HG03342 (cell line): ENCODE measurements at regions not wholly inside any gene's neighbourhood (a gene's known extent, or its start where the extent isn't known, plus 50 kb on each side); places are given as distances from the start of the nearest gene placed in this dataset.
"Not testable (repeated sequence)": the region's sequence is repeated elsewhere in the genome, so short reads cannot be mapped to it uniquely, and the experiment has no call there.

Experiments
- ATAC-seq: cut with Tn5 transposase; IDR thresholded peaks from one replicate; pipeline ENCODE4 v1.9.1; 2021; ENCODE audit warnings: mild to moderate bottlenecking, moderate library complexity; ENCODE audit not compliant: unreplicated experiment

GRCh38 chr3:176262071-176262470 lies 935.2 kb downstream of the TBL1XR1 start:
- ATAC-seq = no peak

- ATAC-seq = no peak
These were observed 950.1 kb downstream of the TBL1XR1 start for GRCh38 chr3:176247191-176247590.

- no peak for ATAC-seq
These were observed 977.3 kb downstream of the TBL1XR1 start for GRCh38 chr3:176219970-176220369.

GRCh38 chr3:176214758-176215157 lies 982.5 kb downstream of the TBL1XR1 start:
- no peak for ATAC-seq

DNA sequence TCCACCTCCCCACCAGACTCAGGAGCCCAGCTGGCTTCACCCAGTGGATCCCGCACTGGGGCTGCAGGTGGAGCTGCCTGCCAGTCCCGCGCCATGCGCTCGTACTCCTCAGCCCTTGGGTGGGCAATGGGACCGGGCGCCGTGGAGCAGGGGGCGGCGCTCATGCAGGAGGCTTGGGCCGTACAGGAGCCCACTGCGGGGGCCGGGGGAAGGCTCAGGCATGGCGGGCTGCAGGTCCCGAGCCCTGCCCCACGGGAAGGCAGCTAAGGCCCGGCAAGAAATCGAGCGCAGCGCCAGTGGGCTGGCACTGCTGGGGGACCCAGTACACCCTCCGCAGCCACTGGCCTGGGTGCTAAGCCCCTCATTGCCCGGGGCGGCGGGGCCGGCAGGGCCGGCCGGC lies 984.0 kb downstream of the TBL1XR1 start:
- ATAC-seq = not testable (repeated sequence)

GRCh38 chr3:176208915-176209314 lies 988.4 kb downstream of the TBL1XR1 start:
- no peak for ATAC-seq

DNA sequence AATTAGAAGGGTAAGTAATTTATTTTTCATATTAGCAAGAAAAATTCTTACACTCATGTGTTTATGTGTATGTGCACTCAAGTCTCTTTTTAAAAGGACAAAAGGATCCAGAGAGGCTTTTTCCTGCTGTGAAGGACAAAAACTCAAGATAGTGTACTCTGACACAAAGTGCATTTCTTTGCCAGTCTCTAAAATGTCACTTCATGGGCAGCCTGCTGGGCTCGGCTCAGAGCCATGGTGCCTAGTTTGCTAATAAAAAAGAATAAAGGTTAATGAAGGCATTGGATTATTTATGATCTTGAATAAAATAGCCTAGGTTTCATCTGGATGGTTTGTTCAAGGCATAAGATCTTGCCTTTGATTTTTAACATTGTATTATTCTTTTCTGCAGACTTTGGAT lies 989.0 kb downstream of the TBL1XR1 start:
- no peak for ATAC-seq

DNA sequence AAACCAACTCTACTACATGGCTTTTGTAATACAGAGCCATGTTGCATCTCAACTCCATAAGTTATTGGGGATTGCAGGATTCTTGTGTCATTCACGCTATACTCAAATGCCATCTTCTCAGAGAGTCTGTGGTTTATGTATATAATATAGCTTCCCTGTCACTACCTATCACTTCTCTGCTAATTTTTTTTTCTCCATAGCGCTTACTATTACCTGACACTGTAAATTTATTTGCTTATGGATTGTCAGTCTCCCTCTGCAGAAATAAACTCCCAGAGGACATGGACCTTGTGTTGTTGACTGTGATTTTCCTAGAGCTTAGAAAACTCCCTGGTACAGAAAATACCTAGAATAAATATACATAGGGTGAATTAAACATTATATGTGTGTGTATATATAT lies 990.5 kb downstream of the TBL1XR1 start:
- no peak for ATAC-seq

DNA sequence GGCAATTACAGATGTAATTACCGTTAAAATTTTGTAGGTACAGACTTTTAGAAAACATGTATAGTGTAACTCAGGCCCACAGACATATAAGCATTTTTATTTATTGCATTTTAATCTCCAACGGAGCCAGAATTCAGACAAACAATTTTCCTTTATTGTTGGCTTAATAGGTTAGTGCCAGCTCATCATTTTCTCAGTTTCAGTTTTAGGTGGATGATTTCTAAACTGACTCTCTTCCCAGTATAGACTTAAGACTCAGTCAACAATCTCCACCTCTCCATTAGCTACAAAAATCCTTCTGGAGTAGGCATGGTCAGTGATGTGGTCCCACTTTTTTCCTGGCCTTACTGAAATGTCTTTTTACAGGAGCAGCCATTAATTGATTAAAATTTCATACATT lies 994.6 kb downstream of the TBL1XR1 start:
- ATAC-seq = no peak

GRCh38 chr3:176193032-176193730 lies 1004.1 kb downstream of the TBL1XR1 start:
- ATAC-seq = no peak

GRCh38 chr3:176190755-176191154 lies 1006.5 kb downstream of the TBL1XR1 start:
- no peak for ATAC-seq

DNA sequence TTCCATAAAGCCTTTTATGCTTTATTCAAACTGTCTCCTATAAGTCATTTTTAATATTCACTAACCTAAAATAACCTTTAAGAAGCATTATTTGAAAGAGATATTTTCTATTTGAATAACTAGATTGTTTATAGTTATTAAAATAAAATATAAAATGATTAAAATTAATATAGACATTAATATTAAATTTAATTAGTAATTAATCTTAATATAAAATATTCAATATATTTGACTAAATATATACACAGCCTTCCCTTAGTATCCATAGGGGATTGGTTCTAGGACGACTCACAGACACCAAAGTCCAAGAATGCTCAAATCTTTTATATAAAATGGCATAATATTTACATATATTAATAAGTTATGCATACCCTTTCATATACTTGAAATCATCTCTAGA lies 1014.1 kb downstream of the TBL1XR1 start:
- ATAC-seq = no peak

DNA sequence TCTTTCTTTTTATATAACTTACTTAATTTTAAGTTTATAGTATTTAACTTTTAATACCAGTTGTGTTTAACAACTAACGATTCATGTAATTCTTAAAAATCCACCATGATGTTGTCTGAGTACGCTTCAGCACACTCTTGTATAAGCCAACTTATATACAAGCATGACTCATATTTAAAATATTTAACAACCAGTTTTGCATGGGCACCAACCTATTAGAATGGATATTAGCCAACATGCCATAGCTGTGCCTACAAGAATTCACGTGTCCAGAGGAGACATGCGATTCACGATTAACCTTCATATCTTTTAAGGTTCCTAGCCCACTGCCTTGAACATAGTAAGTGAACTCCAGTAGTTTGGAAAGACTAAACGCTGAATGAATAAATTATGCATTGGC lies 1023.2 kb downstream of the TBL1XR1 start:
- no peak for ATAC-seq

DNA sequence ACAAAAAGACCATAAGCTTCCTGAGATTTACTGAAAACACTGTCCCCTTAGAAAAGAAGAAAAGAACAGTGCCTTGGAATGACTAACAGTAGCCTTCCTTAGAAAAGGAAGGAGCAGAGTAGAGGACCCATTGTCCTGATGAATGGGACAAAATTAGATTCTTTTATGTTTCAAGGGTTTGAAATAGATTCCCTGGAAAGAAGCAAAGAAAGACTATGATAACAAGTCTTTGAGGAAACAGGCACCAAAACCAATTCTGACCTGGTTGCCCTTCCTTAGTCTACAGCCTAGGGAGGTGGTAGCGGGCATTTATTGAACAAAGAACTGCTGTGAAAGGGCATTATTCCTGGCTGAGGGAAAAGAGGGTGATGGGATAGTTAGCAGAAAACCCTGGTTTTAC lies 1024.8 kb downstream of the TBL1XR1 start:
- ATAC-seq = no peak

GRCh38 chr3:176167272-176167671 lies 1030.0 kb downstream of the TBL1XR1 start:
- no peak for ATAC-seq

GRCh38 chr3:176160997-176161396 lies 1036.3 kb downstream of the TBL1XR1 start:
- no peak for ATAC-seq

- no peak for ATAC-seq
These were observed 1037.5 kb downstream of the TBL1XR1 start for GRCh38 chr3:176159796-176160195.

- ATAC-seq = no peak
These were observed 1042.3 kb downstream of the TBL1XR1 start for GRCh38 chr3:176155012-176155411.

DNA sequence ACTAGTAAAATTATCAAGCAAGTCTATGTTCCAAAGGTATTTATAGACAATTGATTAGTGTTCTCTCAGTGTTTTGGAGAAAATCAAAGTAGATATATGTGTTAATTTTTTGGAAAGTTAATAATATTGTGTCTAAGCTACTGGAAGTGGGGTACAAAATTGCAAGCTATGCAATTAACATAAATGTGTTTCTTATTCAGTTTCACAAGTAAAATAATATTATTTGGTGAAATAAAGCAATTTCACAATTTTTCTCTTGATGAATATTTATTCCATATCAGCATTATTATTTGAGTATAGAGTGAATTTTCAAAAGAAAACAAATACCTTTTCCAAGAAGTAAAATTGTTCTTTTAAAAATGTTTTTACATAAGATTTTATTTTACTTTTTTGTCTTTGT lies 1047.7 kb downstream of the TBL1XR1 start:
- ATAC-seq = no peak

GRCh38 chr3:176147251-176147650 lies 1050.0 kb downstream of the TBL1XR1 start:
- no peak for ATAC-seq

DNA sequence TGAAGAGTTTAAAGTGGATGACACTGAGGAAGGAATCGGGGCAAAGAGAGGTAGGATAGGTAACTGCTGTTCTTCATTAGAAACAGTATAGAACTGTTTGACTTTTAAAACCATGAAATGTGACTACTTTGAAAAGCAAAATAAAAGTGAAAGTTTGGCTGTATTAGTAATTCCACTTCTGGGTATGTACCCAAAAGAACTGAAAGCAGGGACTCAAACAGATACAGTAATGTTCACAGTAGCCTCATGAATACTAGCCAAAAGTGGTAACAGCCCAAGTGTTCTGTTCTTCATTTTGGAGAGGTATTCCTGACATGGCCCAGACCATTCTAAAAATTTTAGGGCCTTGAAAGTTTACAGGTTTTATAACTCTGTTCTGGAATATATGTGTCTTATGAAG lies 1055.4 kb downstream of the TBL1XR1 start:
- no peak for ATAC-seq

DNA sequence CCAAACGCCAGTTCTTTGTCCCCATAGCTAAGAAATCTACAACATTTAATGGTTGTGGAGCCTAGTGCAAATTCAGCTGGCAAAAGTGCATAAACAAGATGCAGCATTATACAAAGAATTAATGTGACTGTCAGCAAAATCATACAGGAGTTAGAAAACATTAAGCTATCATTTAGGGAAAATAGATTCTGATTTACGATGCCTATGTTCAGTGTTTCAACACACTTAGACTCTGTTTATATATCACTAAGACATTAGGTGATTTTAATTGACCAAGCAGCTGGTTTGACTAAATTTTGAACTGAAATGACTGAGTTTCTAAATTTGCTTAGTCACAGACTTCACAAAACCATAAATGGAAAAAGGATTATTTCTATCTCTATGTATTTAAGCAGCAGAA lies 1076.8 kb downstream of the TBL1XR1 start:
- no peak for ATAC-seq

- no peak for ATAC-seq
These were observed 1077.5 kb downstream of the TBL1XR1 start for GRCh38 chr3:176119826-176120225.
